GM18499 (cell line): ENCODE measurements at regions not wholly inside any gene's neighbourhood (a gene's known extent, or its start where the extent isn't known, plus 50 kb on each side); places are given as distances from the start of the nearest gene placed in this dataset.

Experiments
- ATAC-seq: cut with Tn5 transposase; IDR thresholded peaks from one replicate; pipeline ENCODE4 v1.9.1; 2021; ENCODE audit warnings: moderate number of reproducible peaks; ENCODE audit not compliant: insufficient read depth, unreplicated experiment

- no peak for ATAC-seq
These were observed 71.4 kb upstream of the ESRRG start for GRCh38 chr1:216794586-216794985.

GRCh38 chr1:216793973-216794372 lies 70.7 kb upstream of the ESRRG start:
- no peak for ATAC-seq

- no peak for ATAC-seq
These were observed 70.1 kb upstream of the ESRRG start for GRCh38 chr1:216793303-216793702.

- no peak for ATAC-seq
These were observed 65.4 kb upstream of the ESRRG start for GRCh38 chr1:216788671-216789070.

GRCh38 chr1:216785737-216786136 lies 62.5 kb upstream of the ESRRG start:
- no peak for ATAC-seq

- no peak for ATAC-seq
These were observed 62.0 kb upstream of the ESRRG start for GRCh38 chr1:216785221-216785620.

- no peak for ATAC-seq
These were observed 56.5 kb upstream of the ESRRG start for GRCh38 chr1:216779686-216780085.

GRCh38 chr1:216778737-216779136 lies 55.5 kb upstream of the ESRRG start:
- no peak for ATAC-seq

- no peak for ATAC-seq
These were observed 53.9 kb upstream of the ESRRG start for GRCh38 chr1:216777148-216777547.
